Limb (tissue), 2 donors: ENCODE measurements at regions not wholly inside any gene's neighbourhood (a gene's known extent, or its start where the extent isn't known, plus 50 kb on each side); places are given as distances from the start of the nearest gene placed in this dataset.

Experiments
- DNase-seq, 2 donors: peaks; one replicate each; pipeline ENCODE4 v3.0.0-alpha.2; 2016; ENCODE audit errors: extremely low spot score in 2 of 2

GRCh38 chr20:60269573-60270162 is 311.4 kb downstream of the CDH26 start:
- DNase-seq: no peak

DNA sequence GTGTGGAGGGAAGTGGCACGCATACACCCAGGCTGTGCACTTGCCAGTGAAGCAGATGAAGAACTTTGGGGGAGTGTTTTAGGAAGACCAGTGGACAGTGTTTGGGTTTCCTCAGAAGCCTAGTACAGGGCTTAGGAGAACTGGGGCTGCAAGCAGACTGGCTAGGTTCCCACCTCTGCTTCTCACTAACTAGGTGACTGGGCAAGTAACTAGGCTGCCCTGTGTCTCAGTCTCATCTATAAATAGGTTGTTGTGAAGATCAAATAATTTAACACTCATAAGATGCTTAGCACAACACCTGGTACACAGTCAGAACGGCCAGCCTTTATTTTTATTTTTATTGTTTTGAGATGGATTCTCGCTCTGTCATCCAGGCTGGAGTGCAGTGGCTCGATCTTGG is 312.1 kb downstream of the CDH26 start:
- no peak for DNase-seq

- DNase-seq: no peak
Observed at GRCh38 chr20:60271597-60271996, 313.4 kb downstream of the CDH26 start.

DNA sequence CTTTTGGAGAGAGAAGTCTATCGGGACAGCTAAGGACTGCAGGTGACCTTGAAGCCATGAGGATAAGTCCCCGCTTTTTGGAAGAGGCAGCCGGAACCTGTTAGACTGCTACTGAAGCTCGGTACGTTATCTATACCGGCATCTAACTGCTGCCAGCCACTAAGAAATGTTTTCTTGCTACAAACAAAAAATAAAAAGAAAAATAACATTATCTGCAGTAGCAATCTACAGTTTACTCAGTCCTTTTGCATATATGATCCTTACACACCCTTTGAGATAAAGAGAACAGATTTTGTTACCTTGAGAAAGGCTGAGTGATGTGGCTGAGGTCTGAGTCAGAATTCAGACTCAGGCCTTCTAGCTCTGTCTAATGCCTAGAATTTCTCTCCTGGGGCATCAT is 314.6 kb downstream of the CDH26 start:
- no peak for DNase-seq

DNA sequence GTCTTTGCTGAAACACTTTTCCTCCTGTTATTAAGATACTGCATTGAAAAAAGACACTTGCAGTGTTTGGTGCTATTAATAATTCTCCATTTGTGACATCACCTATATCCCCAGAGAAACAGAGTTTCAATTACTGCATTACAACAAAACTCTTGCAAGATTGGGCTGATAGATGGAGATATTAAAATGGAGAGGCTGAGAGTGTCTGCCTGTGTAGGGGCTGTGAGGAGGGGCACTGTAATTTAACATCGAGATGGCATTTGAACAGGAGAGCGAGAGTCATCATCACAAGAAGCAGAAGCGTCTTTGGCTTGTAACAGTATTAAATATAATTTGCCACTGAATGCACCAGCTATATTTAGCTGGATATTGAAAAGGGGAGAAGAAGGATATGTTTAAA is 316.5 kb downstream of the CDH26 start:
- no peak for DNase-seq

GRCh38 chr20:60281295-60281694 is 323.1 kb downstream of the CDH26 start:
- no peak for DNase-seq

- no peak for DNase-seq
Observed at GRCh38 chr20:60283281-60283680, 325.1 kb downstream of the CDH26 start.

GRCh38 chr20:60286764-60287163 is 328.5 kb downstream of the CDH26 start:
- no peak for DNase-seq

DNA sequence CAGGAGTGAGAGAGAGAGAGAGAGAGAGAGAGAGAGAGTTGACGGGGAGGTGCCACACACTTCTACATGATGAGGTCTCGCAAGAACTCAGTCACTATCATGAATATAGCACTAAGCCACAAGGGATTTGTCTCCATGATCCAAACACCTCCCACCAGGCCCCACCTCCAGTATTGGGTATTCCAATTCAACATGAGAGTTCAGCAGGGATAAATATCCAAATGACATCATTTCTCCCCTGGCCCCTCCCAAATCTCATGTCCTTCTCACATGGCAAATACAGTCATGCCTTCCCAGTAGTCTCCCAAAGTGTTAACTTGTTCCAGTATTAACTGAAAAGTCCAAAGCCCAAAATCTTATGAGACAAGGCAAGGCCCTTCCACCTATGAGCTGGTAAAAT is 330.7 kb downstream of the CDH26 start:
- no peak for DNase-seq

DNA sequence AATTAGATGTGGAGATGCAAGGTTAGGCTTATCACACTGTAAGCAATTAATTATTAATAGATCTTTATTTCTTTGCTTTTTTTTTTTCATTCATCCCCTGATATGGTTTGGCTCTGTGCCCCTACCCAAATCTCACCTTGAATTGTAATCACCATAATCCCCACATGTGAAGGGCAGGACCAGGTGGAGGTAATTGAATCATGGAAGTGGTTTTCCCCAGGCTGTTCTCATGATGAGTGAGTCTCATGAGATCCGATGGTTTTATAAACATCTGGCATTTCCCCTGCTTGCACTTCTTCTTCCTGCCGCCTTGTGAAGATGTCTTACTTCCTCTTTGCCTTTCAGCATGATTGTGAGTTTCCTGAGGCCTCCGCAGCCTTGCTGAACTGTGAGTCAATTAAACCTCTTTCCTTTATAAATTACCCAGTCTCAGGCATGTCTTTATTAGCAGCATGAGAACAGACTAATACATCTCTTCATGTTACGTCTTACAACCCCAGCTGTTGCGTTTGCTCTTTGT is 333.8 kb downstream of the CDH26 start:
- no peak for DNase-seq

DNA sequence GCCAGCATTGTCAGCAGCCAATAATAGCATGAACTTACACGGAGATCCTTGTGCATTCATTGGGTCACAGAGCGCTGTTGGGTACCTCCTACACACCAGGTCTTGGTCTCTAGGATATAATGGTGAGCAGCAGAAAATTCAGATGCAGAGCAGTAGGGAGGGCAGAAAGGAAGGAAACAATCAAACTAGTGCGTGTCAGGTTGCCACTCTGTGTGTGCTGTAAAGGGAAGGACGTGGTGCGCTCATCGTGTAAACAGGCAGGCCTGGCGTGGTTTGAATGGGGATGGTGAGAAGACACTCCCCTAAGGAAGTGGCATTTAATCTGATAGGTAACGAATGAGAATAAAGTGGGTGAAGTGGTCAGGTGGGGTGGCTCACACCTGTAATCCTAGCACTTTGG is 336.4 kb downstream of the CDH26 start:
- no peak for DNase-seq

DNA sequence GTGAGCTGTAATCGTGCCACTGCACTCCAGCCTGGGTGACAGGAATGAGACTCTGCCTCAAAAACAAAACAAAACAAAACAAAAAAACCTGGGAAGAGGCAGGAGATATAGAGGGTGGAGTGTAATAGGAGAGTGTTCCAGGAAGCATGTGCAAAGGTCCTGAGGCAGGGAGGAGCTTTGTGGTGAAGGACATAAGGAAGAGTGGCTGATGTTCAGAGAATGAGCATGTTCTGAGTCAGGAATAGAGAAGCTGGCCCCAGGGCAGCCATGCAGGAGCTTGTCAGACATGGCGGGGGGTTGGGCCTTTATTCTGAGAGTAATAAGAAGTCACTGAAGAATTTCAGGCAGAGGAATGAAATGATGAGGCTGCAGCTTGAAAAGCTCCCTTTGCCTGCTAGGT is 337.0 kb downstream of the CDH26 start:
- DNase-seq: no peak

- no peak for DNase-seq
Observed at GRCh38 chr20:60297649-60298048, 339.4 kb downstream of the CDH26 start.

DNA sequence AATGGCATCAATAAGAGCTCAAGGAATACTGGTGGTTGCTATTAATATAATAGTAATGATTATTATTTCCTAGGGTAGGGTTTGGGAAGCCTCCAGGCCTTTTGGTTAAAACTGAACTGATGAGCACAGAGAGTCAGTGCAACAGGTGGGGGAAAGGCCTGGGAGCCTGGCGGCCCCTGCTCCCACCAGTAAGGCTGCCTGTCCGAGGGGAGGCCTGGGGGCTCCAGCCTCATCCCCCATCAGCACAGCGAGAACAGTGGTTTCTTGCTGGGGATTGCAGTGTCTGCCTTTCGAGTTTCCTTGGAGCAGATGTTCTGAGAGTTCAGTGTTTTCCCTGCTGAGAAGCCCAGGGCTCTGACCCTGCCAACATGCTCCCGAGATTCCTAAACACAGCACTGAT is 340.4 kb downstream of the CDH26 start:
- DNase-seq: no peak

- no peak for DNase-seq
Observed at GRCh38 chr20:60299951-60300350, 341.7 kb downstream of the CDH26 start.

DNA sequence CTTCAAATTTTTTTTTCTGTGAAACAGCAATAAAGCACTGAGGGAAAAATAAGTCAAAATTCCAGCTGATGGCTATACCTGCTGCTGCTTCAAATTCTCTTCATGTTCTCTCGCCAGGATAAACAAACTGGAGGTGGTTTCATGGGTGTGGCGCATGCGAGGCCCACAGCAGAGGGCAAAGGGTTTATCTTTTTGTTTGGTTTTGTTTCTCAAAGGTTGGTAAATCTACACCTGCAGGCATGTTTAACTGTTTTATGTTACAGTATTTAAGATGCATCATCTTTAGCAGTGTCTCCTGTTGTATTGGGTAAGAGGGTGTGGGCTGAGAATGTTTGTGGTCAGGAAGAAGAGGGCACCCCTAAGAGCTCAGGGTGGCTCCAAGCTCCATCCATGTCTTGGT is 342.2 kb downstream of the CDH26 start:
- no peak for DNase-seq

GRCh38 chr20:60302875-60303274 is 344.7 kb downstream of the CDH26 start:
- no peak for DNase-seq

DNA sequence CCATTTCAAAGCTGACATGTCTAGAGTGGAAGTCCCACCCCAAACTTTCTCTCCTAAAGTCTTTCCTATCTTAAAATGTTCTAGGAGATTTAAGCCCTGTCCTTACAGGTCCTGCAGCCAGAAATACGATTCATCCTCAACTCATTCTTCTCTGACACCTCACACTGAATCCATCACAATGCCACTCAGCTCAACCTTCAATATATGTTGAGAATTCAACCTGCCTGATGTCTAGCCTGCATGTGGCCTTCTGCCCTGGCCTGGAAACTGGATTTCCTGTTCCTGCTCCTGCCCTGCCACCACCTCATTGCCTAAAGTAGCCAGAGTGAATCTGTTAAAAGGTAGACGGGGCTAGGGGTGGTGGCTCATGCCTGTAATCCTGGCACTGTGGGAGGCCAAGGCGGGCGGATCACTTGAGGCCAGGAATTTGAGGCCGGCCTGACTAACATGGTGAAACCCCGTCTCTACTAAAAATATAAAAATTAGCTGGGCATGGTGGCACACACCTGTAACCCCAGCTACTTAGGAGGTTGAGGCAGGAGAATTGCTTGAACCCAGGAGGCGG is 345.9 kb downstream of the CDH26 start:
- no peak for DNase-seq

GRCh38 chr20:60304931-60305330 is 346.7 kb downstream of the CDH26 start:
- no peak for DNase-seq

DNA sequence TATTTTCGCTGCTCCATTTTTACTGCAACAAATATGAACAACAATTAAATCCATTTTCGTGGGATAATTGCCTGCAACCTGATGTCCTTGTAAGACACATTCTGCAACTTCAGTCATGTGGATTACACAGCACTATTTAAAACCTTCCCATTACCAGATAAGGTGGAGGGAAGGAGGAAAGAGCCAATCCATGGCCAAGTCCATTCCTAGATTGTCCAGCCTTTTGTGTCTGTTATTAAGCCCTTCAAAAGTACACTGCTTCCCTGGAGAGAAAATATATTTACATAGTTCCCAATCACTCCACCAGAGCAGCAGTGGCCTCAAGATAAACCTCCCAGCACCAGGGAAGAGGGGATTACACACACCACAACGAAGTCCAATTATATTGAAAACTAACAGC is 347.9 kb downstream of the CDH26 start:
- DNase-seq: no peak

GRCh38 chr20:60306551-60306950 is 348.3 kb downstream of the CDH26 start:
- DNase-seq: no peak

DNA sequence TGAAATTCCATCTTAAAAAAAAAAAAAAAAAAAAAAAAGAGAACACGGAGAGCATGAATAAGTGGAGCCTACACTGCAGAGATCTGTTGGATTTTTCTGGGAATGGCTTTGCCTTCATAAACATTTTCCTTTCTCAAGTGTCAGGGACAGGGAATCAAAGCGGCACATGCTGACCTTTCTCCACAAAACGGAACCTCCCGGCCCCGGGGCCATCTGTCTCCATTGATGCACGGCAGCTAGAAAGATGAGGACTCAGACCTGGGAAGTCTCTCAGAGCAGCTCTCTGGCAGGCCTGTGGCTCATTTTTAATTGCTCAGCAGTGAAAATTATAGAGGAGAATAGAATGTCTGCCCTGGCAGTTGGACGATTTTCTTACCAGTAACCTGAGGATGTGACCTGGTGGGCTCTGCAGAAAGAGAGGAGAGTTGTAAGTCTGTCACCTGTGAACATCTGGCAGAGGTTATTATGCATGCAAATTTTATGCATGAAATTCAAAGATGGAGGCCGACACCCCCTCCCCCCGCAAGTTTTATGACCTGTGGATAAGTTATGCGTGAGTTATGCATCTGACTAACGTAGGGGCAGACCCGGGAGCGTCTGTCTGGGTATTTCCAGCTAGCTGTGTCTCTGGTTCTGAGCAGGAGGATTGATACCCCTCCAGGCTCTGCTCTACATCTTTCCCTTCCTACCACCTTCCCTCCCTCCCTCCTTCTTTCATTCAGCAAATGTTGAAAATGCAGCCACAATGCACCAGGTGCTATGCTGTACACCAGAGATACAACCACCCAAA is 352.5 kb downstream of the CDH26 start:
- no peak for DNase-seq

- no peak for DNase-seq
Observed at GRCh38 chr20:60313191-60313590, 355.0 kb downstream of the CDH26 start.
